H9 (cell line): ENCODE measurements at regions not wholly inside any gene's neighbourhood (a gene's known extent, or its start where the extent isn't known, plus 50 kb on each side); places are given as distances from the start of the nearest gene placed in this dataset.

Source experiments
- DNase-seq: peaks from one replicate; pipeline ENCODE4 v3.0.0-alpha.2; 2017
- H2AFZ ChIP-seq: one replicate; pipeline ENCODE4 v1.6.1; 2013; ENCODE audit warnings: mild to moderate bottlenecking, low read length, control low read depth, moderate library complexity
- H2AK5ac ChIP-seq: 2 replicates; pipeline ENCODE4 v1.6.1; 2013; ENCODE audit warnings: low read length, control low read depth, mixed read lengths; ENCODE audit not compliant: insufficient read length
- H2BK120ac ChIP-seq: one replicate; pipeline ENCODE4 v1.6.1; 2013; ENCODE audit warnings: low read depth, mild to moderate bottlenecking, low read length, control low read depth, inconsistent platforms; ENCODE audit not compliant: poor library complexity, severe bottlenecking
- H2BK12ac ChIP-seq: 2 replicates; pipeline ENCODE4 v1.6.1; 2013; ENCODE audit warnings: low read length, control low read depth, mixed read lengths, low read depth; ENCODE audit not compliant: insufficient read length
- H2BK15ac ChIP-seq: 2 replicates; pipeline ENCODE4 v1.6.1; 2013; ENCODE audit warnings: low read depth, low read length, control low read depth
- H2BK20ac ChIP-seq: one replicate; pipeline ENCODE4 v1.6.1; 2013; ENCODE audit warnings: low read depth, mild to moderate bottlenecking, low read length, control low read depth, inconsistent platforms; ENCODE audit not compliant: poor library complexity, severe bottlenecking
- H2BK5ac ChIP-seq: 2 replicates; pipeline ENCODE4 v1.6.1; 2013; ENCODE audit warnings: low read length, control low read depth, mixed read lengths; ENCODE audit not compliant: insufficient read length
- H3K14ac ChIP-seq: 2 replicates; pipeline ENCODE4 v1.6.1; 2013; ENCODE audit warnings: low read length, control low read depth; ENCODE audit not compliant: insufficient read depth
- H3K18ac ChIP-seq: 2 replicates; pipeline ENCODE4 v1.6.1; 2013; ENCODE audit warnings: low read depth, mild to moderate bottlenecking, mixed read lengths, low read length, control low read depth; ENCODE audit not compliant: insufficient read length
- H3K23ac ChIP-seq: 2 replicates; pipeline ENCODE4 v1.6.1; 2013; ENCODE audit warnings: low read length, control low read depth, mixed read lengths, low read depth; ENCODE audit not compliant: insufficient read length
- H3K23me2 ChIP-seq: 2 replicates; pipeline ENCODE4 v1.6.1; 2013; ENCODE audit warnings: low read depth, mild to moderate bottlenecking, mixed read lengths, low read length, control low read depth; ENCODE audit not compliant: insufficient read length, poor library complexity, severe bottlenecking
- H3K27ac ChIP-seq: 2 replicates; pipeline ENCODE4 v1.5.1; 2013; ENCODE audit warnings: low read length, control low read depth, mixed read lengths, low read depth; ENCODE audit not compliant: insufficient read length
- H3K27me3 ChIP-seq: 2 replicates; pipeline ENCODE4 v1.6.1; 2013; ENCODE audit warnings: low read length, control low read depth, inconsistent platforms; ENCODE audit not compliant: insufficient read depth
- H3K4ac ChIP-seq: 2 replicates; pipeline ENCODE4 v1.6.1; 2013; ENCODE audit warnings: low read depth, mild to moderate bottlenecking, control low read depth, inconsistent platforms, low read length, moderate library complexity
- H3K4me1 ChIP-seq: 2 replicates; pipeline ENCODE4 v1.6.1; 2013; ENCODE audit warnings: low read length, control low read depth, inconsistent platforms; ENCODE audit not compliant: insufficient read depth
- H3K4me2 ChIP-seq: 2 replicates; pipeline ENCODE4 v1.6.1; 2013; ENCODE audit warnings: low read length, control low read depth, mixed read lengths; ENCODE audit not compliant: insufficient read length, insufficient read depth
- H3K56ac ChIP-seq: 2 replicates; pipeline ENCODE4 v1.6.1; 2013; ENCODE audit warnings: low read depth, mild to moderate bottlenecking, mixed read lengths, low read length, control low read depth; ENCODE audit not compliant: insufficient read length
- H3K79me1 ChIP-seq: 2 replicates; pipeline ENCODE4 v1.6.1; 2013; ENCODE audit warnings: low read depth, mild to moderate bottlenecking, moderate library complexity, low read length, control low read depth, inconsistent platforms; ENCODE audit not compliant: insufficient read depth, poor library complexity, severe bottlenecking
- H3K79me2 ChIP-seq: 2 replicates; pipeline ENCODE4 v1.6.1; 2013; ENCODE audit warnings: low read length, control low read depth, inconsistent platforms; ENCODE audit not compliant: insufficient read depth
- H3K9ac ChIP-seq: 2 replicates; pipeline ENCODE4 v1.6.1; 2013; ENCODE audit warnings: low read length, control low read depth, mixed read lengths; ENCODE audit not compliant: insufficient read length; ENCODE audit errors: extremely low read depth
- H3K9me3 ChIP-seq: one replicate; pipeline ENCODE4 v1.6.1; 2013; ENCODE audit warnings: low read depth, low read length, inconsistent platforms; ENCODE audit not compliant: control insufficient read depth
- H3T11ph ChIP-seq: one replicate; pipeline ENCODE4 v1.6.1; 2013; ENCODE audit warnings: mild to moderate bottlenecking, low read length, control low read depth, inconsistent platforms
- H4K20me1 ChIP-seq: one replicate; pipeline ENCODE4 v1.6.1; 2013; ENCODE audit not compliant: control insufficient read depth, insufficient read length, insufficient read depth
- H4K5ac ChIP-seq: 2 replicates; pipeline ENCODE4 v1.6.1; 2013; ENCODE audit warnings: low read depth, mild to moderate bottlenecking, mixed read lengths, low read length, control low read depth; ENCODE audit not compliant: insufficient read length
- H4K8ac ChIP-seq: replicated peaks from 2 replicates; pipeline ENCODE4 v1.6.1; 2013; ENCODE audit warnings: low read length, control low read depth, mixed read lengths, low read depth; ENCODE audit not compliant: insufficient read length
- H4K91ac ChIP-seq: 2 replicates; pipeline ENCODE4 v1.6.1; 2013; ENCODE audit warnings: low read depth, mild to moderate bottlenecking, moderate library complexity, mixed read lengths, low read length, control low read depth; ENCODE audit not compliant: insufficient read length
- H3K27ac Mint-ChIP-seq, 3 experiments: 2 replicates in 2 of 3; 3 replicates in 1 of 3; pipeline ENCODE4 v1.8.0; 2020 to 2021; ENCODE audit warnings: mixed read lengths in 3 of 3, mild to moderate bottlenecking in 1 of 3, moderate library complexity in 1 of 3
- H3K27me3 Mint-ChIP-seq: 2 replicates; pipeline ENCODE4 v1.8.0; 2021; ENCODE audit warnings: low read depth, mild to moderate bottlenecking, moderate library complexity, mixed read lengths
- H3K36me3 Mint-ChIP-seq, 3 experiments: 2 replicates in 2 of 3; 3 replicates in 1 of 3; pipeline ENCODE4 v1.8.0; 2020 to 2021; ENCODE audit warnings: low read depth in 3 of 3, mixed read lengths in 3 of 3; ENCODE audit not compliant: insufficient read depth in 1 of 3
- H3K4me1 Mint-ChIP-seq, 2 experiments: 2 replicates each; pipeline ENCODE4 v1.8.0; 2020; ENCODE audit warnings: mixed read lengths in 2 of 2
- H3K4me3 Mint-ChIP-seq, 2 experiments: 2 replicates in 1 of 2; 3 replicates in 1 of 2; pipeline ENCODE4 v1.8.0; 2020 to 2021; ENCODE audit warnings: mild to moderate bottlenecking in 2 of 2, mixed read lengths in 2 of 2, moderate library complexity in 1 of 2
- H3K9me3 Mint-ChIP-seq, 2 experiments: 2 replicates in 1 of 2; 3 replicates in 1 of 2; pipeline ENCODE4 v1.8.0; 2020; ENCODE audit warnings: mild to moderate bottlenecking in 2 of 2, mixed read lengths in 2 of 2, moderate library complexity in 1 of 2
- WGBS: extraction: QIAGEN DNeasy Blood & Tissue Kit; methylation state at CpG from one replicate; pipeline ENCODE4 v1.1.7; 2013; ENCODE audit warnings: missing lambda C conversion rate, low lambda C conversion rate, mixed read lengths; ENCODE audit not compliant: insufficient read length; ENCODE audit errors: extremely low coverage; 5-methylcytosine and 5-hydroxymethylcytosine counted together
- TF ChIP-seq, protein P1 (sequence below): fragments of 200-600 bp; sonication (generic); conservative IDR thresholded peaks from 3 replicates; pipeline ENCODE4 v1.8.0; 2021; ENCODE audit warnings: antibody characterized with exemption, mild to moderate bottlenecking

- no peak for DNase-seq
- H3K27ac ChIP-seq, result no peak overlapping the region
- H3K4me3 Mint-ChIP-seq, result no peak overlapping the region
Measured at GRCh38 chr12:18967814-18968213, 161.7 kb upstream of the PLEKHA5 start.

More at GRCh38 chr12:18967814-18968213, 161.7 kb upstream of the PLEKHA5 start:
- no peaks in the 10 kb centered on the region for H3K9me3 ChIP-seq
- Mint-ChIP-seq H3K27me3 (no peaks in the 10 kb centered on the region; the same call in 1 of the 2 replicates), H3K27ac (no peak overlapping the region), H3K9me3 (no peaks in the 10 kb centered on the region), H3K4me1 (peaks cover 44% of the 10 kb centered on the region in 2 experiments), H3K36me3 (peaks cover 0 to 4% (median 0%) of the 10 kb centered on the region in 3 experiments; a peak in 1 of 7 replicates)
- H3K4me2 ChIP-seq, result no peak overlapping the region
- no peaks in the 10 kb centered on the region for H3K79me2 ChIP-seq
- no peaks in the 10 kb centered on the region for H3K79me1 ChIP-seq
- TF ChIP-seq, protein P1, sequence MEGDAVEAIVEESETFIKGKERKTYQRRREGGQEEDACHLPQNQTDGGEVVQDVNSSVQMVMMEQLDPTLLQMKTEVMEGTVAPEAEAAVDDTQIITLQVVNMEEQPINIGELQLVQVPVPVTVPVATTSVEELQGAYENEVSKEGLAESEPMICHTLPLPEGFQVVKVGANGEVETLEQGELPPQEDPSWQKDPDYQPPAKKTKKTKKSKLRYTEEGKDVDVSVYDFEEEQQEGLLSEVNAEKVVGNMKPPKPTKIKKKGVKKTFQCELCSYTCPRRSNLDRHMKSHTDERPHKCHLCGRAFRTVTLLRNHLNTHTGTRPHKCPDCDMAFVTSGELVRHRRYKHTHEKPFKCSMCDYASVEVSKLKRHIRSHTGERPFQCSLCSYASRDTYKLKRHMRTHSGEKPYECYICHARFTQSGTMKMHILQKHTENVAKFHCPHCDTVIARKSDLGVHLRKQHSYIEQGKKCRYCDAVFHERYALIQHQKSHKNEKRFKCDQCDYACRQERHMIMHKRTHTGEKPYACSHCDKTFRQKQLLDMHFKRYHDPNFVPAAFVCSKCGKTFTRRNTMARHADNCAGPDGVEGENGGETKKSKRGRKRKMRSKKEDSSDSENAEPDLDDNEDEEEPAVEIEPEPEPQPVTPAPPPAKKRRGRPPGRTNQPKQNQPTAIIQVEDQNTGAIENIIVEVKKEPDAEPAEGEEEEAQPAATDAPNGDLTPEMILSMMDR, result no peak
- H4K91ac ChIP-seq, result no peak overlapping the region
- no peak overlapping the region for H3K14ac ChIP-seq
- no peaks in the 10 kb centered on the region for H4K20me1 ChIP-seq
- H4K8ac ChIP-seq, result no peak overlapping the region
- H4K5ac ChIP-seq, result no peak overlapping the region
- H2BK12ac ChIP-seq, result no peak overlapping the region
- H3K18ac ChIP-seq, result no peak overlapping the region
- H2BK15ac ChIP-seq, result no peak overlapping the region
- no peak overlapping the region for H3K56ac ChIP-seq
- peak overlapping the region; percentile 27 for H2AFZ ChIP-seq
- no peak overlapping the region for H3K4ac ChIP-seq
- H3T11ph ChIP-seq, result no peak overlapping the region
- no peak overlapping the region for H3K9ac ChIP-seq
- H2BK120ac ChIP-seq, result no peak overlapping the region
- H3K27me3 ChIP-seq, result no peaks in the 10 kb centered on the region
- H3K23me2 ChIP-seq, result no peaks in the 10 kb centered on the region
- H2BK20ac ChIP-seq, result no peak overlapping the region
- no peak overlapping the region for H3K23ac ChIP-seq
- WGBS, result no CpG with 5 or more reads among the region's 3 CpGs
- H2BK5ac ChIP-seq, result no peak overlapping the region
- H3K4me1 ChIP-seq, result peaks cover 14% of the 10 kb centered on the region
- H2AK5ac ChIP-seq, result no peak overlapping the region
